ENCODE measurements at regions not wholly inside any gene's neighbourhood (a gene's known extent, or its start where the extent isn't known, plus 50 kb on each side); places are given as distances from the start of the nearest gene placed in this dataset.

- no peaks in the 10 kb centered on the region for H3K79me2 ChIP-seq (ENCODE audit: control insufficient read depth, low read length)
- TF ChIP-seq EZH2phosphoT487 (IDR thresholded peaks at IDR 0.05; ENCODE audit: borderline replicate concordance, low read length) (no peak), CTCF (IDR thresholded peaks at IDR 0.05; ENCODE audit: low read depth, low read length, poor library complexity, severe bottlenecking) (no peak)
- no peaks in the 10 kb centered on the region for H3K4me1 ChIP-seq (ENCODE audit: control insufficient read depth, low read length)
Observed at GRCh38 chr4:125049711-125050110, 265.0 kb upstream of the FAT4 start.

GRCh38 chr4:125045311-125045710 lies 269.4 kb upstream of the FAT4 start:
- no peak overlapping the region for H3K27ac ChIP-seq (ENCODE audit: low read depth, low read length)
- no peaks in the 10 kb centered on the region for H4K20me1 ChIP-seq (ENCODE audit: control insufficient read depth, insufficient read depth, low read depth, low read length)
- no peak overlapping the region for H3K4me2 ChIP-seq (ENCODE audit: low read length)

More at GRCh38 chr4:125049711-125050110, 265.0 kb upstream of the FAT4 start:
- H3K4me3 ChIP-seq (ENCODE audit: low read length), result no peak overlapping the region
- no peaks in the 10 kb centered on the region for H3K36me3 ChIP-seq (ENCODE audit: control insufficient read depth, low read length)
- no peak overlapping the region for H3K27ac ChIP-seq (ENCODE audit: low read depth, low read length)
- no peaks in the 10 kb centered on the region for H3K27me3 ChIP-seq (ENCODE audit: control insufficient read depth, low read length)
- no peaks in the 10 kb centered on the region for H3F3A ChIP-seq (ENCODE audit: control insufficient read depth, insufficient read depth)
- no peaks in the 10 kb centered on the region for H3K9me2 ChIP-seq (replicated peaks; ENCODE audit: control insufficient read depth, low read length)
- H3K4me2 ChIP-seq (ENCODE audit: low read length), result no peak overlapping the region
- H4K20me1 ChIP-seq (ENCODE audit: control insufficient read depth, insufficient read depth, low read depth, low read length), result no peaks in the 10 kb centered on the region
- H3K9me3 ChIP-seq (ENCODE audit: control insufficient read depth, insufficient read depth, low read length), result no peaks in the 10 kb centered on the region

GRCh38 chr4:125044886-125045285 lies 269.9 kb upstream of the FAT4 start:
- H4K20me1 ChIP-seq (ENCODE audit: control insufficient read depth, insufficient read depth, low read depth, low read length), result no peaks in the 10 kb centered on the region
- no peaks in the 10 kb centered on the region for H3K4me1 ChIP-seq (ENCODE audit: control insufficient read depth, low read length)
- no peaks in the 10 kb centered on the region for H3K79me2 ChIP-seq (ENCODE audit: control insufficient read depth, low read length)
- no peaks in the 10 kb centered on the region for H3K9me2 ChIP-seq (replicated peaks; ENCODE audit: control insufficient read depth, low read length)
- H3K9me3 ChIP-seq (ENCODE audit: control insufficient read depth, insufficient read depth, low read length), result no peaks in the 10 kb centered on the region
- TF ChIP-seq EZH2phosphoT487 (IDR thresholded peaks at IDR 0.05; ENCODE audit: borderline replicate concordance, low read length) (no peak), CTCF (IDR thresholded peaks at IDR 0.05; ENCODE audit: low read depth, low read length, poor library complexity, severe bottlenecking) (no peak)
- H3K36me3 ChIP-seq (ENCODE audit: control insufficient read depth, low read length), result no peaks in the 10 kb centered on the region
- no peak overlapping the region for H3K4me2 ChIP-seq (ENCODE audit: low read length)
- H3K27me3 ChIP-seq (ENCODE audit: control insufficient read depth, low read length), result no peaks in the 10 kb centered on the region
- H3F3A ChIP-seq (ENCODE audit: control insufficient read depth, insufficient read depth), result no peaks in the 10 kb centered on the region
- H3K27ac ChIP-seq (ENCODE audit: low read depth, low read length), result no peak overlapping the region
- H3K4me3 ChIP-seq (ENCODE audit: low read length), result no peak overlapping the region

More at GRCh38 chr4:125045311-125045710, 269.4 kb upstream of the FAT4 start:
- H3K4me3 ChIP-seq (ENCODE audit: low read length), result no peak overlapping the region
- TF ChIP-seq CTCF (IDR thresholded peaks at IDR 0.05; ENCODE audit: low read depth, low read length, poor library complexity, severe bottlenecking), result no peak
- no peak for TF ChIP-seq EZH2phosphoT487 (IDR thresholded peaks at IDR 0.05; ENCODE audit: borderline replicate concordance, low read length)
- H3K27me3 ChIP-seq (ENCODE audit: control insufficient read depth, low read length), result no peaks in the 10 kb centered on the region
- no peaks in the 10 kb centered on the region for H3K79me2 ChIP-seq (ENCODE audit: control insufficient read depth, low read length)
- no peaks in the 10 kb centered on the region for H3K9me3 ChIP-seq (ENCODE audit: control insufficient read depth, insufficient read depth, low read length)
- H3F3A ChIP-seq (ENCODE audit: control insufficient read depth, insufficient read depth), result no peaks in the 10 kb centered on the region
- no peaks in the 10 kb centered on the region for H3K36me3 ChIP-seq (ENCODE audit: control insufficient read depth, low read length)
- H3K9me2 ChIP-seq (replicated peaks; ENCODE audit: control insufficient read depth, low read length), result no peaks in the 10 kb centered on the region
- H3K4me1 ChIP-seq (ENCODE audit: control insufficient read depth, low read length), result no peaks in the 10 kb centered on the region

All from DOHH2 (cell line).